IMR-90 (cell line): ENCODE measurements at regions not wholly inside any gene's neighbourhood (a gene's known extent, or its start where the extent isn't known, plus 50 kb on each side); places are given as distances from the start of the nearest gene placed in this dataset.

ENCODE experiments used
- ATAC-seq: fragments of 200-7000 bp; cut with Tn5 transposase; 2 replicates; pipeline ENCODE4 v1.9.1; 2020; ENCODE audit warnings: low read depth, mild to moderate bottlenecking, moderate library complexity
- BruUV-seq: library from RNA; stranded (reverse); fragments of 400-500 nt; replicated peaks from 2 replicates; lab custom pipeline; 2021; lab: Mats Ljungman, UMichigan
- CTCF ChIA-PET: fragments of 300-600 bp; formaldehyde crosslinking; extraction: SDS; loops from one replicate; lab custom pipeline; 2021; ENCODE audit warnings: antibody characterized with exemption; lab: Yijun Ruan, JAX
- POLR2A ChIA-PET: fragments of 300-600 bp; sonication (Branson Sonifier 250); formaldehyde crosslinking; loops from one replicate; lab custom pipeline; 2022; ENCODE audit warnings: antibody characterized with exemption; ENCODE audit not compliant: unreplicated experiment; lab: Charles Lee
- DNase-seq: peaks from one replicate; pipeline ENCODE4 v3.0.0; 2013
- H2AFZ ChIP-seq: replicated peaks from 2 replicates; pipeline ENCODE3; 2013; ENCODE audit warnings: low read length, mild to moderate bottlenecking; ENCODE audit not compliant: poor library complexity
- H2AK5ac ChIP-seq: 2 replicates; pipeline ENCODE4 v1.6.1; 2013; ENCODE audit warnings: low read depth, low read length, inconsistent platforms
- H2AK9ac ChIP-seq: replicated peaks from 2 replicates; pipeline ENCODE3; 2013; ENCODE audit warnings: mild to moderate bottlenecking, low read depth, low read length, moderate library complexity; ENCODE audit not compliant: poor library complexity
- H2BK120ac ChIP-seq: 2 replicates; pipeline ENCODE4 v1.6.1; 2013; ENCODE audit warnings: low read depth, low read length, inconsistent platforms
- H2BK15ac ChIP-seq: 3 replicates; pipeline ENCODE4 v1.6.1; 2013; ENCODE audit warnings: low read depth, low read length, inconsistent platforms
- H2BK20ac ChIP-seq: 2 replicates; pipeline ENCODE4 v1.6.1; 2013; ENCODE audit warnings: low read depth, mild to moderate bottlenecking, inconsistent platforms, low read length, moderate library complexity
- H2BK5ac ChIP-seq: 2 replicates; pipeline ENCODE4 v1.6.1; 2013; ENCODE audit warnings: mild to moderate bottlenecking, low read depth, low read length, inconsistent platforms; ENCODE audit not compliant: poor library complexity, severe bottlenecking
- H3K14ac ChIP-seq: replicated peaks from 2 replicates; pipeline ENCODE4 v1.6.1; 2013; ENCODE audit warnings: low read depth, low read length, inconsistent platforms
- H3K18ac ChIP-seq: 2 replicates; pipeline ENCODE4 v1.6.1; 2013; ENCODE audit warnings: low read depth, low read length, control low read depth
- H3K23ac ChIP-seq: 2 replicates; pipeline ENCODE4 v1.6.1; 2013; ENCODE audit warnings: low read depth, low read length, inconsistent platforms
- H3K27ac ChIP-seq: 2 replicates; pipeline ENCODE4 v1.5.1; 2013; ENCODE audit warnings: mild to moderate bottlenecking, control low read depth, low read length; ENCODE audit not compliant: insufficient read depth
- H3K27me3 ChIP-seq: 2 replicates; pipeline ENCODE4 v1.6.1; 2013; ENCODE audit warnings: low read length; ENCODE audit not compliant: control insufficient read depth, insufficient read depth
- H3K36me3 ChIP-seq: 2 replicates; pipeline ENCODE4 v1.6.1; 2013; ENCODE audit warnings: low read length, mixed read lengths; ENCODE audit not compliant: control insufficient read depth, insufficient read depth
- H3K4ac ChIP-seq: 2 replicates; pipeline ENCODE4 v1.6.1; 2013; ENCODE audit warnings: low read depth, low read length, inconsistent platforms
- H3K4me1 ChIP-seq: 2 replicates; pipeline ENCODE4 v1.6.1; 2013; ENCODE audit warnings: low read length, mixed read lengths; ENCODE audit not compliant: control insufficient read depth, insufficient read depth
- H3K4me2 ChIP-seq: 2 replicates; pipeline ENCODE4 v1.6.1; 2013; ENCODE audit warnings: low read depth, mild to moderate bottlenecking, control low read depth, low read length, moderate library complexity
- H3K4me3 ChIP-seq: 2 replicates; pipeline ENCODE4 v1.5.1; 2013; ENCODE audit warnings: low read depth, mild to moderate bottlenecking, control low read depth, low read length, moderate library complexity; ENCODE audit not compliant: insufficient read depth
- H3K56ac ChIP-seq: 2 replicates; pipeline ENCODE4 v1.6.1; 2013; ENCODE audit warnings: low read length, inconsistent platforms; ENCODE audit not compliant: insufficient read depth; ENCODE audit errors: extremely low read depth
- H3K79me1 ChIP-seq, 2 experiments: 2 replicates each; pipeline ENCODE4 v1.6.1; 2013; ENCODE audit warnings: low read length in 2 of 2, inconsistent platforms in 1 of 2, low read depth in 1 of 2
- H3K9ac ChIP-seq: 2 replicates; pipeline ENCODE4 v1.6.1; 2013; ENCODE audit warnings: low read depth, low read length, control low read depth
- H3K9me1 ChIP-seq: 2 replicates; pipeline ENCODE4 v1.6.1; 2013; ENCODE audit warnings: low read length, inconsistent platforms; ENCODE audit not compliant: insufficient read depth
- H3K9me3 ChIP-seq: 2 replicates; pipeline ENCODE4 v1.6.1; 2013; ENCODE audit warnings: low read length; ENCODE audit not compliant: control insufficient read depth, insufficient read depth
- H4K20me1 ChIP-seq: 2 replicates; pipeline ENCODE4 v1.6.1; 2013; ENCODE audit warnings: low read length, inconsistent platforms; ENCODE audit not compliant: insufficient read depth
- H4K5ac ChIP-seq: 2 replicates; pipeline ENCODE4 v1.6.1; 2013; ENCODE audit warnings: mild to moderate bottlenecking, low read depth, low read length, control low read depth
- H4K8ac ChIP-seq, 2 experiments: 2 replicates each; pipeline ENCODE4 v1.6.1; 2013; ENCODE audit warnings: low read depth in 2 of 2, low read length in 2 of 2, control low read depth in 1 of 2, inconsistent platforms in 1 of 2
- H4K91ac ChIP-seq: 2 replicates; pipeline ENCODE4 v1.6.1; 2013; ENCODE audit warnings: low read depth, low read length, inconsistent platforms; ENCODE audit not compliant: insufficient read depth
- CEBPB ChIP-seq: IDR thresholded peaks from 2 replicates; pipeline ENCODE4 v1.6.1; 2012; ENCODE audit warnings: low read depth, low read length, improper control_type of control experiment
- CHD1 ChIP-seq: IDR thresholded peaks from 2 replicates; pipeline ENCODE4 v1.6.1; 2012; ENCODE audit warnings: low read depth, low read length, improper control_type of control experiment
- CTCF ChIP-seq: conservative IDR thresholded peaks from 2 replicates; pipeline ENCODE4 v1.5.1; 2012; ENCODE audit warnings: mild to moderate bottlenecking, low read depth, low read length, improper control_type of control experiment
- FOS ChIP-seq: fragments of 150-350 bp; IDR thresholded peaks from 2 replicates; pipeline ENCODE4 v1.6.1; 2016; ENCODE audit warnings: low read depth, low read length
- MAFK ChIP-seq: IDR thresholded peaks from 2 replicates; pipeline ENCODE4 v1.6.1; 2012; ENCODE audit warnings: low read depth, low read length, improper control_type of control experiment
- MAZ ChIP-seq: IDR thresholded peaks from 2 replicates; pipeline ENCODE4 v1.6.1; 2012; ENCODE audit warnings: low read depth, mild to moderate bottlenecking, low read length, improper control_type of control experiment, moderate library complexity, borderline replicate concordance
- MXI1 ChIP-seq: IDR thresholded peaks from 2 replicates; pipeline ENCODE4 v1.6.1; 2012; ENCODE audit warnings: low read depth, mild to moderate bottlenecking, low read length, moderate library complexity, borderline replicate concordance
- NFE2L2 ChIP-seq: fragments of 150-350 bp; IDR thresholded peaks from 2 replicates; pipeline ENCODE4 v1.6.1; 2016; ENCODE audit warnings: low read depth, mild to moderate bottlenecking, low read length
- POLR2A ChIP-seq: IDR thresholded peaks from 2 replicates; pipeline ENCODE4 v1.6.1; 2012; ENCODE audit warnings: mild to moderate bottlenecking, low read depth, low read length
- RAD21 ChIP-seq: IDR thresholded peaks from 2 replicates; pipeline ENCODE4 v1.6.1; 2012; ENCODE audit warnings: low read length, improper control_type of control experiment
- RFX5 ChIP-seq: IDR thresholded peaks from 2 replicates; pipeline ENCODE4 v1.8.0; 2012; ENCODE audit warnings: low read depth, mild to moderate bottlenecking, low read length, moderate library complexity
- SMC3 ChIP-seq: fragments of 150-350 bp; IDR thresholded peaks from 2 replicates; pipeline ENCODE4 v1.6.1; 2016; ENCODE audit warnings: low read depth, mild to moderate bottlenecking, antibody characterized with exemption, low read length, moderate library complexity
- USF2 ChIP-seq: fragments of 150-350 bp; IDR thresholded peaks from 2 replicates; pipeline ENCODE4 v1.6.1; 2017; ENCODE audit warnings: mild to moderate bottlenecking, antibody characterized with exemption, low read length, low read depth
- WGBS, 2 experiments: methylation state at CpG; one replicate each; pipeline versions ENCODE4 v1.1.5 to v1.1.7; 2013; ENCODE audit warnings: missing lambda C conversion rate in 2 of 2; ENCODE audit not compliant: insufficient read length in 1 of 2; ENCODE audit errors: extremely low coverage in 2 of 2; 5-methylcytosine and 5-hydroxymethylcytosine counted together
- dilution Hi-C: fragments of 300-500 bp; cut with HindIII; formaldehyde crosslinking; loops from one replicate; pipeline ENCODE4 v1.14.3; 2018; ENCODE audit warnings: low sequenced_read_pairs; ENCODE audit not compliant: unreplicated experiment
- in situ Hi-C: fragments of 300-500 bp; cut with MboI; formaldehyde crosslinking; loops from 3 replicates; pipeline ENCODE4 v1.14.3; 2019; ENCODE audit warnings: low sequenced_read_pairs, inconsistent platforms, mixed read lengths
- intact Hi-C: fragments of 100-400 bp; cut with micrococcal nuclease; formaldehyde crosslinking; loops from 2 replicates; pipeline ENCODE4 v1.10.0; 2022
- TF ChIP-seq, protein P1 (sequence below): fragments of 150-350 bp; IDR thresholded peaks from 2 replicates; pipeline ENCODE4 v1.6.1; 2016; ENCODE audit warnings: low read depth, mild to moderate bottlenecking, low read length, moderate library complexity, borderline replicate concordance

- Histone ChIP-seq H2AFZ (no peak overlapping the region), H2AK5ac (no peak overlapping the region), H3K4me1 (no peaks in the 10 kb centered on the region), H3K36me3 (no peaks in the 10 kb centered on the region), H3K79me1 (no peaks in the 10 kb centered on the region), H3K18ac (no peak overlapping the region), H3K4me3 (no peak overlapping the region), H2BK20ac (no peak overlapping the region), H3K14ac (no peak overlapping the region), H3K9me3 (peaks cover 6% of the 10 kb centered on the region; the same call in 1 of the 2 replicates), H4K91ac (no peak overlapping the region), H4K5ac (no peak overlapping the region), H3K4me2 (no peak overlapping the region), H2BK120ac (no peak overlapping the region), H3K9ac (no peak overlapping the region), H3K27ac (no peak overlapping the region), H3K56ac (no peak overlapping the region), H2AK9ac (no peak overlapping the region), H2BK15ac (no peak overlapping the region), H3K9me1 (no peaks in the 10 kb centered on the region), H4K20me1 (no peaks in the 10 kb centered on the region), H3K23ac (no peak overlapping the region), H4K8ac (no peak overlapping the region), H3K27me3 (no peaks in the 10 kb centered on the region), H2BK5ac (no peak overlapping the region), H3K4ac (no peak overlapping the region)
- no peak for TF ChIP-seq POLR2A
- TF ChIP-seq MAFK = no peak
- TF ChIP-seq RAD21 = no peak
- TF ChIP-seq CTCF = no peak
- TF ChIP-seq, protein P1, sequence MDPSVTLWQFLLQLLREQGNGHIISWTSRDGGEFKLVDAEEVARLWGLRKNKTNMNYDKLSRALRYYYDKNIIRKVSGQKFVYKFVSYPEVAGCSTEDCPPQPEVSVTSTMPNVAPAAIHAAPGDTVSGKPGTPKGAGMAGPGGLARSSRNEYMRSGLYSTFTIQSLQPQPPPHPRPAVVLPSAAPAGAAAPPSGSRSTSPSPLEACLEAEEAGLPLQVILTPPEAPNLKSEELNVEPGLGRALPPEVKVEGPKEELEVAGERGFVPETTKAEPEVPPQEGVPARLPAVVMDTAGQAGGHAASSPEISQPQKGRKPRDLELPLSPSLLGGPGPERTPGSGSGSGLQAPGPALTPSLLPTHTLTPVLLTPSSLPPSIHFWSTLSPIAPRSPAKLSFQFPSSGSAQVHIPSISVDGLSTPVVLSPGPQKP = no peak
- TF ChIP-seq NFE2L2 = no peak
- TF ChIP-seq MAZ = no peak
- TF ChIP-seq CHD1 = no peak
- no peak for TF ChIP-seq SMC3
- no peak for TF ChIP-seq RFX5
- TF ChIP-seq CEBPB = no peak
- TF ChIP-seq MXI1 = no peak
- no peak for TF ChIP-seq FOS
- TF ChIP-seq USF2 = no peak
- dilution Hi-C loops (no loop called here), intact Hi-C loops (no loop called here), in situ Hi-C loops (no loop called here)
- BruUV-seq = no TSS peak
- ATAC-seq (no peak), DNase-seq (no peak)
- ChIA-PET POLR2A (no interaction called here), CTCF (no interaction called here)
- no CpG with 5 or more reads among the region's 4 CpGs for WGBS, 2 experiments
Measured at GRCh38 chr2:183592271-183592670, 468.0 kb downstream of the NUP35 start.
